Lung (tissue), 11 donors: ENCODE measurements at regions not wholly inside any gene's neighbourhood (a gene's known extent, or its start where the extent isn't known, plus 50 kb on each side); places are given as distances from the start of the nearest gene placed in this dataset.

Experiments used
- ATAC-seq: fragments of 200-7000 bp; cut with Tn5 transposase; one replicate; pipeline ENCODE4 v1.9.1; 2020; ENCODE audit warnings: moderate number of reproducible peaks; ENCODE audit not compliant: insufficient read depth, low FRiP score
- DNase-seq, 3 donors: peaks; one replicate each; pipeline ENCODE4 v3.0.0-alpha.2; 2013 to 2017
- H3K27ac ChIP-seq, 2 donors: one replicate each; pipeline ENCODE4 v1.5.1; 2013; ENCODE audit warnings: mild to moderate bottlenecking in 2 of 2, moderate library complexity in 2 of 2, control low read depth in 1 of 2, inconsistent platforms in 1 of 2, low read depth in 1 of 2, low read length in 1 of 2
- H3K27me3 ChIP-seq, 3 donors: one replicate each; pipeline ENCODE4 v1.5.1; 2013; ENCODE audit warnings: low read length in 2 of 3; ENCODE audit not compliant: control insufficient read depth in 3 of 3, insufficient read depth in 3 of 3
- H3K36me3 ChIP-seq, 4 donors: one replicate each; pipeline ENCODE4 v1.5.1; 2013; ENCODE audit warnings: low read length in 4 of 4, mild to moderate bottlenecking in 1 of 4, moderate library complexity in 1 of 4; ENCODE audit not compliant: control insufficient read depth in 4 of 4, insufficient read depth in 4 of 4
- H3K4me1 ChIP-seq, 5 donors: one replicate each; pipeline ENCODE4 v1.5.1; 2013; ENCODE audit warnings: low read length in 5 of 5, mild to moderate bottlenecking in 2 of 5, moderate library complexity in 1 of 5; ENCODE audit not compliant: control insufficient read depth in 5 of 5, insufficient read depth in 5 of 5
- H3K4me3 ChIP-seq: one replicate; pipeline ENCODE4 v1.5.1; 2013; ENCODE audit warnings: mild to moderate bottlenecking, control low read depth, moderate library complexity
- H3K9ac ChIP-seq, 2 donors: one replicate each; pipeline ENCODE4 v1.5.1; 2013; ENCODE audit warnings: low read length in 2 of 2, control low read depth in 1 of 2; ENCODE audit not compliant: insufficient read depth in 1 of 2
- H3K9me3 ChIP-seq, 4 donors: one replicate each; pipeline ENCODE4 v1.5.1; 2013; ENCODE audit warnings: low read length in 3 of 4, mild to moderate bottlenecking in 1 of 4, moderate library complexity in 1 of 4; ENCODE audit not compliant: control insufficient read depth in 4 of 4, insufficient read depth in 3 of 4
- CTCF ChIP-seq: IDR thresholded peaks from 2 replicates; pipeline ENCODE4 v1.5.1; 2012; ENCODE audit warnings: mild to moderate bottlenecking; ENCODE audit errors: control extremely low read depth, extremely low read depth
- WGBS, 2 donors: extraction: QIAGEN DNeasy Blood & Tissue Kit; methylation state at CpG; one replicate each; pipeline ENCODE4 v1.1.7; 2013; 5-methylcytosine and 5-hydroxymethylcytosine counted together
- donor health status: control.
- donor health status: control.
- donor health status: Bipolar disorder and iron deficiency.
- donor health status: healthy.
- donor health status: DM: yes; HTN: yes; CAD: no.

- Histone ChIP-seq H3K4me1 (peaks cover 0 to 5% (median 0%) of the 10 kb centered on the region in 5 donors), H3K9ac (no peak overlapping the region), H3K36me3 (no peaks in the 10 kb centered on the region), H3K9me3 (no peaks in the 10 kb centered on the region), H3K4me3 (no peak overlapping the region), H3K27ac (no peak overlapping the region), H3K27me3 (peaks cover 0 to 3% (median 0%) of the 10 kb centered on the region in 3 donors)
- no peak for ATAC-seq
- no peak for DNase-seq
- 89% methylated on average over 5 of the region's 5 CpGs for WGBS, 2 donors
- TF ChIP-seq CTCF = no peak
Measured at GRCh38 chr3:193945143-193945542, 190.8 kb upstream of the HES1 start.

- 45 to 60% methylated on average over 5 of the region's 5 CpGs for WGBS, 2 donors
- Histone ChIP-seq H3K36me3 (no peaks in the 10 kb centered on the region), H3K9ac (no peak overlapping the region), H3K9me3 (no peaks in the 10 kb centered on the region), H3K27me3 (peaks cover 0 to 3% (median 0%) of the 10 kb centered on the region in 3 donors), H3K27ac (no peak overlapping the region), H3K4me1 (peaks cover 0 to 5% (median 0%) of the 10 kb centered on the region in 5 donors), H3K4me3 (no peak overlapping the region)
- no peak for ATAC-seq
- no peak for TF ChIP-seq CTCF
- DNase-seq = no peak
Measured at GRCh38 chr3:193946945-193947344, 189.0 kb upstream of the HES1 start.

- no peak overlapping the region for H3K9ac ChIP-seq
- DNase-seq = no peak
- H3K4me3 ChIP-seq = no peak overlapping the region
- 83 to 89% methylated on average over 6 of the region's 6 CpGs for WGBS, 2 donors
- ATAC-seq = no peak
- peaks cover 0 to 3% (median 0%) of the 10 kb centered on the region in 3 donors for H3K27me3 ChIP-seq
- peaks cover 0 to 5% (median 0%) of the 10 kb centered on the region in 5 donors for H3K4me1 ChIP-seq
- TF ChIP-seq CTCF = no peak
- no peaks in the 10 kb centered on the region for H3K9me3 ChIP-seq
- no peak overlapping the region for H3K27ac ChIP-seq
- no peaks in the 10 kb centered on the region for H3K36me3 ChIP-seq
Measured at GRCh38 chr3:193947596-193947995, 188.4 kb upstream of the HES1 start.

GRCh38 chr3:193948459-193948858, 187.5 kb upstream of the HES1 start:
- Histone ChIP-seq H3K27ac (no peak overlapping the region), H3K27me3 (peaks cover 0 to 3% (median 0%) of the 10 kb centered on the region in 3 donors), H3K36me3 (no peaks in the 10 kb centered on the region), H3K9ac (no peak overlapping the region), H3K4me3 (no peak overlapping the region), H3K9me3 (no peaks in the 10 kb centered on the region), H3K4me1 (peaks cover 0 to 2% (median 0%) of the 10 kb centered on the region in 5 donors)
- TF ChIP-seq CTCF = no peak
- 66 to 67% methylated on average over 3 of the region's 3 CpGs for WGBS, 2 donors
- no peak for DNase-seq
- ATAC-seq = no peak
